ENCODE measurements at regions not wholly inside any gene's neighbourhood (a gene's known extent, or its start where the extent isn't known, plus 50 kb on each side); places are given as distances from the start of the nearest gene placed in this dataset.
A peak's percentile ranks its signal among the peaks of the same experiment; 100 is the strongest.
"Not testable (repeated sequence)": the region's sequence is repeated elsewhere in the genome, so short reads cannot be mapped to it uniquely, and the experiment has no call there.

DNA sequence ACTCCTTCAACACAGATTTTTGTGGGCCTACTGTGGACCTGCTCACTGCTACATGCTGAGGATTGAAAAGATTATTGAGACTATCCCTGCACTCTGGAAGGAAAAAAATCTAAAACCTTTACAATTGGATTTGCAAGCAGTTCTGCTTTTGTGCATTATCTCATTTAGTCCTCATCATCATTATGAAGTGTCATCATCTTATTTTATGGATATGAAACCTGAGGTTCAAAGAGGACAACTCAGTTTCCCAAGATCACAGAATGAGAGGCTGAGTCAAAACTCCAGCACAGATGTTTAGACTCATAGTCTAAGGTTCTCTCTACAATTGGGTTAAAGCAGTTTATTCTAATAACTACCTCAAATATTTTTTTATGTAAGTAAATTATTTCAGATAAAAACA, 160.2 kb upstream of the MARCKS start:
- no peak for DNase-seq

DNA sequence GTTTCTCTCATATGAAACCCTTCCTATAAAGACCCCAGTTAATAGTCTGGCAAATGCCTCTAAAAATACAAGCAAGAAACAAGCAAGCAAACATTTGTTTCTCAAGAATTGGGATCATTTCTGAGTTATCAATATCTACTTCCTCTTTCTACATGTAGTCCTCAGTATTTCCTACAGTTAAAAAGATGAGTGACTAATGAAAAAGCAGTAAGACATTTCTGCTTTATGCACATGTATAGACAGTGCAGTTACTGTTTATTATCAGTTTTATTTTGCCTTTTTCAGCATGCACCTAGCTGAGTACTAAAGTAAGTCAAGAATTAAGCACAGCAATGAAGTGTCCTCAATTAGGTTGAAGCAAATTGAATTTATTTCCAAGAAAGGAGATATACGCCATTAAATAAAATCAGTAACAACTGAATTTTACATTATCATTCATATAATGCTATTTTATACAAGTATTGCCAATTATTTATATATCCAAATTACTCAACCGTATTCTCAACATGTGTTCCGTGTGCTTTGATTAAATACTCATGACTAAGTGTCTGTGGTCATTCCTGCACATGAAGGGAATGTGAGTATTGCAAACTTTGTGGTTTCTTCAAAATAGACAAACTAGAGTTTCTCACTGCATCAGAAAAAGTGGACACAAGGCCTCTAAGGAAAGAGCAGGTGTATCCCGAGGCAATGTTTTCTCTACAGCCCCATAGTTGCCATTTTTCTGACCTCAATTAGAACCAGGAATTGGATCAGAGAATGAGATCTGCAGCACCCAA, 159.3 kb upstream of the MARCKS start:
- DNase-seq: no peak

DNA sequence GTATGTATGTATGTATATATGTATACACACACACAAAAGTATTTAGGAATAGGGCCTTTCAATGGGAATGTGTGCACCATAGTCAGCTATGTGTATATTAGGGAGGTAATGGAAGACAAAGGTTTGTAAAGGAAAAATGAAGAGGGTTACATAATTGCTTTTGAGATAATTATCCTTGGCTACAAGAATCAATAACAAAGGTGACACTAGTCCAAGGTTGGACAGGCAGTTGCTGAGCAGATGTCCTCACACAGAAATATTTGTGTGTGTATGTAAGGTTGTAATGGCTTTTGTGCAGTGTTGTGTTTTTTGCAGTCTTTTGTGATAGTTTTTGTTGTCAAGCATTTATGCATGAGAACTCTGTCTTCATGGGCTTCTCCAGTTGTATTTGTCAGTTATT, 157.9 kb upstream of the MARCKS start:
- no peak for DNase-seq

GRCh38 chr6:113701552-113702254, 155.4 kb upstream of the MARCKS start:
- no peak for DNase-seq

DNA sequence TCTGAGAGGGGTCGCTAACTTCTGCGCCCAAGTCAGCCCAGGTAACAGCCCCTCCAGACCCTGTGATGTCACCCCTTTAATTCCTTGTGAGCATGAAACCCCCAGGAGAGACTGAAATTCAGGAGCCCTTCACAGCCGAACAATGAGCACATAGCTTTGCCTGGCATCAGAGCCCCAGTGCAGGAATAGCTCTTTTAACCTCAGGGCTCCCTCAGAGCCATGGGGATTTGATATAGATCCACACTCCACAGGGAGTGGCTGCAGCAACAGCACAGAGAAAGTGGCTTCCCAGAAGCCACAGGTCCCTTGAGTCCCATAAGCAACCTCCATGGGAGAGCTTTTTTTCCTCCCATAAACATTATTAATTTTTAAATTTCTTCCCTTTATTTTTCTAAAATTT, 150.0 kb upstream of the MARCKS start:
- no peak for DNase-seq

DNA sequence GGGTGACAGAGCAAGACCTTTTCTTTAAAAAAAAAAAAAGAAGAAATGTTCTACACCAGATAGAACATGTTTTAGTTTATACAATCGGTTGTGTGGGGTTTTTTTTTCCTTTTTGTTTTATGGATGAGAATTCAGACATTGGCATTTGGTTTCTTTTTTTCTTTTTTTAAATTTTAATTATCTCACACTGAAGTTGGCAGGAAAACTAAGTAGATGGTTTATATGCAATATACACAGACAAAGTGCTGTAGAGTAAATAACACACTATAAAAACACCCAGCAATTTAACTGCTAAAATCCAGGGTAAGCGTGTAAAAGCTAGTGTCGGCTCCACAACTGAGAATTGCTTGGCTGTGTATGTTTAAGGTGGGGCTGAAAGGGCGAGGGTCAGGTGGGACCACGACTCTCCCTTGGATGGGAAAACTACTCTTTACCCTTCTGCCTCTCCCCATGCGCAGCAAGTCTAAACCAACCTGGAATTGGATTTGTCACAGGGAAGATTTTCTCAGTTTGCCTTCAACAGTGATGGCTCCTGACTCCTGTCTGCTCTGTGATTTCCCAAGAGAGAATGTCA, 147.1 kb upstream of the MARCKS start:
- DNase-seq: no peak

DNA sequence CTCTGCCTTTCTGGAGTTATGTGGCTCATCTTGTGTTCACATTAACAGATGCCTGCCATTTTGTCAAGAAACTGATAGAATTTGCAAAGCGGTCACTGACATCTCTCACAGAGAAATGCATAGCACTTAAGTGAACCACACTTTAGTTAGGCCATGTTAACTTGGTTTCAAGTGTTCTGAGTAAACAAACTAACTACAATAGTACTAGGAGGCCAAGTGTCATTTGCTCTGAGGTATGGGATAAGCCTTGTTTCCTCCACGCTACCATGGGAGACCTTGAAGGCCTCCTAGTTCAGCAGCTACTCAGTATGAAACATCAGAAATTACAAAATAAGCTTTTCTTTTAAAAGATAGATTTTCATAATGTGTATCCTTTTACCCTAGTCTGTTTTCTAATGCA, 143.5 kb upstream of the MARCKS start:
- DNase-seq: no peak

DNA sequence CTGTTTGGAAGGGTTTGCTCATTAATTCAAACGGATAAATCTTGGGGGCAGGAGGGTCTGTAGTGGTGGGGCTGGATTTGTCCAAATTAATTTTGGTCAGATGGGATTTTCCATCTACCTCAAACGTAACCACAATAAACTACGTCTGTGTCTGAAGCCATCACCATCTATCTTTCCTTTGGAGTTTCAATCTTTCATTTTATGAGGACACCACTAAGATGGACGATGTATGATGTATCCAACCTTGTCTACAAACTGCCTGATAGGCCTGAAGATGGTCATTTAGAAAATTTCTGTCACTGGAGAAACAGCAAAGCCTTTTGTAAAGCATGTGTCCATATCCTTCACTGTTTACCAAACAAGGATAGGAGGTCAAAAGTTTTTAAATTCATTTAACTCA, 138.6 kb upstream of the MARCKS start:
- no peak for DNase-seq

DNA sequence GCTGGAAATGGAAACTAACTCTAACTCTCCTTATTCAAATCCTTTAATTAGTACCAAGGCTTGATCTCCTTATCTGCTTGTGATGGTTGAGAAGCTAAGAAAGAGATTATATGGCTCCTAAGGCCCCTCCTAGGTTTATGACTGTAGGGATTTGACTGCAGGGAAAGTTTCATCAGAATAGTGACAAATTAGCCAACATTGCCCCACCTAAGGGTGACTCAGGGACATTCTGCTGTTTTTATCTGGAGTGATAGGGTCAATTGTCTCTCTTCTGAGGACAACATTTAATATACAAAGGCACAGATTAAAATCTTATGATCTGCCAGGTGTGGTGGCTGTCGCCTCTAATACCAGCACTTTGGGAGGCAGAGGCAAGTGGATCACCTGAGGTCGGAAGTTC, 138.1 kb upstream of the MARCKS start:
- DNase-seq: peak in 1 of 2 donors; percentile 23

GRCh38 chr6:113719545-113719944, 137.6 kb upstream of the MARCKS start:
- DNase-seq: no peak

DNA sequence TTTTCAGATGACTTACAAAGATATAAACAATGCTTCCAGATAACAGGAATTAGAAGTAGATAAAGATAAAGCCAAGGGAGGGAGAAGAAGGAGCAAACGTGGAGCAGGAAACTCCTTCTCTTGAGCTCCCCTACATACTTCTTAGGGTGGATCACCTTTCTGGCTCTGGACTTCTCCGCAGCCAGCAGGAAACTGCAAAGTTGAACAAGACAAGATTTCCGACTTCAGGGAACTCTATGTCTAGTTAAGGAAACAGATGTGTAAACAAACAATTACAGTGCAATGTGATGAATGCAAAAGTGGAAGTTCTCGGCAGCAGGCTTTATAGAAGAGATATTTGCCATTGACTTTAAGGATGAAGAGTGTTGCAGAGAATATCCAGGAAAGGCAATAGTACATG, 134.0 kb upstream of the MARCKS start:
- DNase-seq: no peak

DNA sequence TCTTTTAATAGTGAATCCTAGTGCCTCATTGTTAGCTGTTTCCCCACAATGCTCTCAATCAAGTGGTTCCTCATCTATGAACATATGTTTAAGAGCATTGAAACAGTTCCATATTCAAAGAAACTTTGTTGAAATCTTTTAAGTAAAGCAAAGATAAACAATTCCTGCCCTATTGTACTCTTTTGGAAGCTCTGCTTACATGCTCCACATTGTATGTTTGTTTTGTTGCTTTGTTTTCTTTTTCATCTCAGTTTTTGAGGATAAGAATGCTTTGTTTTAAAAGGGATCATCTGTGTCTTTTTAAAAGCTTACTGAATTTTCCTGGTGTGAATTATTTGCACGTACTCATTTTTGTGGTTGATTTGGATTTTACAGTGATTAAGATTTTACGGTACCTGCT, 132.2 kb upstream of the MARCKS start:
- not testable (repeated sequence) for DNase-seq

GRCh38 chr6:113731541-113731940, 125.6 kb upstream of the MARCKS start:
- DNase-seq: no peak

GRCh38 chr6:113732384-113732966, 124.7 kb upstream of the MARCKS start:
- no peak for DNase-seq

GRCh38 chr6:113733381-113733780, 123.8 kb upstream of the MARCKS start:
- no peak for DNase-seq

- DNase-seq: no peak
Measured at GRCh38 chr6:113734982-113735381, 122.2 kb upstream of the MARCKS start.

DNA sequence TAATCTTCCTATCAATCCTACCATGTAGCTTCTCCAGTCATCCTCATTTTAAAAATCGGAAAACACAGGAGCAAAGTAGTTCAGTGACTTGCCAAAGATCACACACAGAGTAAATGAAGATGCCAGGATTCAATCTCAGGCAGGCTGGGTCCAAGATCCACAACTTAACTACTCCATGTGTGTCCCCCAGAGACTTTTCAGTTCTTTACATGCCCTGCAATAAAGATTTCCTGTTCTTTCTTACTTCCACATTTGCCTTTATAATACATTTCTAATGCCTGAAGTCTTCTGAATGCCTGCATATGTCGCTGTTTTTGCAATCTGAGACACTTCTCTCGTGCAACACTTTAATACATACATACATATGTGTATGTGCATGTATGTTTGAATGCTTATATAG, 121.7 kb upstream of the MARCKS start:
- no peak for DNase-seq

GRCh38 chr6:113736978-113737377, 120.2 kb upstream of the MARCKS start:
- no peak for DNase-seq

- DNase-seq: no peak
Measured at GRCh38 chr6:113739041-113739655, 118.0 kb upstream of the MARCKS start.

GRCh38 chr6:113741651-113742050, 115.5 kb upstream of the MARCKS start:
- no peak for DNase-seq

- DNase-seq: no peak
Measured at GRCh38 chr6:113742342-113742741, 114.8 kb upstream of the MARCKS start.

- DNase-seq: no peak
Measured at GRCh38 chr6:113744861-113745260, 112.3 kb upstream of the MARCKS start.

DNA sequence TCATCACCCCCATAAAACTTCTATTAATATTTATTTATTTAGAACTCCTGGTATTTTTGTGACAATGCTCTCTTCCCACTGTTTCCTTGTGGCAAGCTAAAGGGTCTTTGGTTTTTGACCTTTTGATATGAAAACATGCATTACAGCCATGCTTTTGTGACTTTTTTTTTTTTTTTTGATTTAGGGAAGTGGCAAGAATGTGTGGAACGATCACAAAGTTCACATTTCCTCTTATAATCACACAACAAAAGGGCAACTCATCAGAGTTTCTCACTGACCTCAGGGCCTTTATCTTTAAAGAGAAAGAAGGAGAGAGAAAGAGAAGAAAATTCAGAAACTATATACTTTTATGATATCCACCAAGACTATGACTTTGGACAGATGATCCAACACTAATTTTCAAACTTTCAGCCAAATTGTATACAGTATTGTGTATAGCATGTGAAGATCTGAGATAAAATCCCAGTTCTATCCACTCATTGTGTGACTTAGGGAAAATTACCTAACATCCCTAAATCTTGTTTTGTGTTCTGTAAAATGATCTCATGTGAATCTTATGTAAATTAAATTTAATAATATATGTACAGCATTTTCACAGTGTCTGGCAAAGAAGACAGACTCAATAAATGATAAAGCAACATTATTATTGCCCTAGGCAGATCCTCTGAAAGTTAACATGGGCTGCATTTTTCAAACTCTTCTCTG, 106.8 kb upstream of the MARCKS start:
- no peak for DNase-seq
